GM23338 (cell line): ENCODE measurements at regions not wholly inside any gene's neighbourhood (a gene's known extent, or its start where the extent isn't known, plus 50 kb on each side); places are given as distances from the start of the nearest gene placed in this dataset.

Experiments
- ATAC-seq: fragments of 200-7000 bp; cut with Tn5 transposase; 3 replicates; pipeline ENCODE4 v1.9.1; 2020
- DNase-seq: peaks from one replicate; pipeline ENCODE4 v3.0.0-alpha.2; 2015; ENCODE audit warnings: low spot score
- H2AFZ ChIP-seq: fragments of 200-600 bp; sonication (generic); 2 replicates; pipeline ENCODE4 v1.8.0; 2016; ENCODE audit warnings: antibody characterized with exemption, mild to moderate bottlenecking, moderate library complexity
- H3F3A ChIP-seq: fragments of 200-600 bp; sonication (generic); replicated peaks from 2 replicates; pipeline ENCODE4 v1.8.0; 2017; ENCODE audit warnings: antibody characterized with exemption, mixed run types, low read depth
- H3K27ac ChIP-seq: fragments of 200-600 bp; sonication (generic); 2 replicates; pipeline ENCODE4 v1.6.1; 2016; ENCODE audit warnings: low read depth
- H3K27me3 ChIP-seq: fragments of 200-600 bp; sonication (generic); 2 replicates; pipeline ENCODE4 v1.8.0; 2016; ENCODE audit warnings: mild to moderate bottlenecking, mixed run types, moderate library complexity; ENCODE audit not compliant: insufficient read depth
- H3K36me3 ChIP-seq: fragments of 200-600 bp; sonication (generic); 2 replicates; pipeline ENCODE4 v1.8.0; 2016; ENCODE audit warnings: mild to moderate bottlenecking; ENCODE audit not compliant: insufficient read depth
- H3K4me1 ChIP-seq: fragments of 200-600 bp; sonication (generic); 2 replicates; pipeline ENCODE4 v1.8.0; 2016; ENCODE audit warnings: mild to moderate bottlenecking, moderate library complexity; ENCODE audit not compliant: insufficient read depth
- H3K4me2 ChIP-seq: fragments of 200-600 bp; sonication (generic); 2 replicates; pipeline ENCODE4 v1.7.1; 2017; ENCODE audit warnings: mixed run types
- H3K4me3 ChIP-seq: fragments of 200-600 bp; sonication (generic); 2 replicates; pipeline ENCODE4 v1.6.1; 2016; ENCODE audit warnings: mixed run types
- H3K79me2 ChIP-seq: fragments of 200-600 bp; sonication (generic); replicated peaks from 2 replicates; pipeline ENCODE4 v1.8.0; 2017; ENCODE audit warnings: mild to moderate bottlenecking; ENCODE audit not compliant: insufficient read depth
- H3K9me2 ChIP-seq: fragments of 200-600 bp; sonication (generic); 2 replicates; pipeline ENCODE4 v1.8.0; 2017; ENCODE audit not compliant: insufficient read depth
- H4K20me1 ChIP-seq: fragments of 200-600 bp; sonication (generic); replicated peaks from 2 replicates; pipeline ENCODE4 v1.8.0; 2017; ENCODE audit warnings: mild to moderate bottlenecking; ENCODE audit not compliant: insufficient read depth
- H3K27ac Mint-ChIP-seq: 2 replicates; pipeline ENCODE4 v1.8.0; 2020; ENCODE audit warnings: inconsistent platforms, mild to moderate bottlenecking, moderate library complexity, mixed read lengths
- H3K27me3 Mint-ChIP-seq: 3 replicates; pipeline ENCODE4 v1.8.0; 2022; ENCODE audit warnings: low read depth, mild to moderate bottlenecking, moderate library complexity, mixed read lengths, inconsistent platforms; ENCODE audit not compliant: insufficient read depth, poor library complexity
- H3K36me3 Mint-ChIP-seq: 3 replicates; pipeline ENCODE4 v1.8.0; 2021; ENCODE audit warnings: low read depth, mild to moderate bottlenecking, inconsistent platforms, moderate library complexity, mixed read lengths
- H3K4me1 Mint-ChIP-seq: 3 replicates; pipeline ENCODE4 v1.8.0; 2020; ENCODE audit warnings: mild to moderate bottlenecking, inconsistent platforms, mixed read lengths
- H3K4me3 Mint-ChIP-seq: 3 replicates; pipeline ENCODE4 v1.8.0; 2021; ENCODE audit warnings: moderate library complexity, mild to moderate bottlenecking, inconsistent platforms, mixed read lengths
- H3K9me3 Mint-ChIP-seq: 3 replicates; pipeline ENCODE4 v1.8.0; 2020; ENCODE audit warnings: moderate library complexity, mild to moderate bottlenecking, inconsistent platforms, mixed read lengths
- CTCF ChIP-seq, 2 experiments: fragments of 200-600 bp in 1 of 2; sonication (generic) in 1 of 2; conservative IDR thresholded peaks; 2 replicates each; pipeline versions ENCODE4 v1.5.1 to v1.6.1; 2016 to 2017; ENCODE audit warnings: antibody characterized with exemption in 2 of 2, low read depth in 2 of 2, mild to moderate bottlenecking in 2 of 2, moderate library complexity in 1 of 2
- ETS1 ChIP-seq: IDR thresholded peaks from 2 replicates; pipeline ENCODE4 v1.6.1; 2016; ENCODE audit warnings: antibody characterized with exemption
- EZH2 ChIP-seq: fragments of 200-600 bp; sonication (generic); IDR thresholded peaks from one replicate; pipeline ENCODE4 v1.8.0; 2017; ENCODE audit warnings: antibody characterized with exemption, mild to moderate bottlenecking, low read depth; ENCODE audit not compliant: unreplicated experiment
- EZH2phosphoT487 ChIP-seq: fragments of 200-600 bp; sonication (generic); IDR thresholded peaks from one replicate; pipeline ENCODE4 v1.8.1; 2018; ENCODE audit warnings: antibody characterized with exemption; ENCODE audit not compliant: unreplicated experiment
- JUNB ChIP-seq: IDR thresholded peaks from one replicate; pipeline ENCODE4 v1.6.1; 2016; ENCODE audit warnings: antibody characterized with exemption; ENCODE audit not compliant: unreplicated experiment
- NANOG ChIP-seq: IDR thresholded peaks from 2 replicates; pipeline ENCODE4 v1.6.1; 2016; ENCODE audit warnings: antibody characterized with exemption, borderline replicate concordance
- POLR2AphosphoS5 ChIP-seq: IDR thresholded peaks from 2 replicates; pipeline ENCODE4 v1.6.1; 2016; ENCODE audit warnings: antibody characterized with exemption, low read depth
- REST ChIP-seq: IDR thresholded peaks from one replicate; pipeline ENCODE4 v1.6.1; 2018; ENCODE audit warnings: antibody characterized with exemption; ENCODE audit not compliant: unreplicated experiment
- STAT1 ChIP-seq: IDR thresholded peaks from one replicate; pipeline ENCODE4 v1.6.1; 2016; ENCODE audit warnings: antibody characterized with exemption; ENCODE audit not compliant: unreplicated experiment
- ZNF331 ChIP-seq: fragments of 250-450 bp; sonication (Bioruptor Pico); IDR thresholded peaks from 2 replicates; pipeline ENCODE4 v1.5.0; 2020; ENCODE audit warnings: low read depth, mild to moderate bottlenecking, moderate library complexity
- ZNF462 ChIP-seq: fragments of 250-450 bp; sonication (Bioruptor Pico); IDR thresholded peaks from 2 replicates; pipeline ENCODE4 v1.5.0; 2020; ENCODE audit warnings: mild to moderate bottlenecking, moderate library complexity

GRCh38 chr13:28566283-28566682 is 71.4 kb upstream of the FLT1 start (continued):
- TF ChIP-seq NANOG = no peak
- no peak for TF ChIP-seq EZH2phosphoT487
- no peak for TF ChIP-seq ETS1
- TF ChIP-seq ZNF331 (CRISPR knock-in tag) = no peak
- TF ChIP-seq JUNB = no peak
- TF ChIP-seq EZH2 = no peak
- no peak for TF ChIP-seq POLR2AphosphoS5
- no peak for TF ChIP-seq STAT1
- TF ChIP-seq REST = no peak

GRCh38 chr13:28564030-28564429 is 69.1 kb upstream of the FLT1 start:
- H2AFZ ChIP-seq = peak overlapping the region; percentile 72
- no peaks in the 10 kb centered on the region for H3K4me1 ChIP-seq
- no peaks in the 10 kb centered on the region; the same call in 1 of the 3 replicates for H3K9me3 Mint-ChIP-seq
- ATAC-seq = no peak; the same call in 2 of the 3 replicates
- H3K4me3 Mint-ChIP-seq = no peak overlapping the region
- H3K4me1 Mint-ChIP-seq = peaks cover 13% of the 10 kb centered on the region
- no peak overlapping the region for H3K27ac Mint-ChIP-seq
- no peaks in the 10 kb centered on the region for H3K36me3 ChIP-seq
- H3K27ac ChIP-seq = no peak overlapping the region
- peaks cover 8% of the 10 kb centered on the region for H3K27me3 Mint-ChIP-seq
- no peak for DNase-seq
- no peaks in the 10 kb centered on the region; the same call in 2 of the 3 replicates for H3K36me3 Mint-ChIP-seq
- H4K20me1 ChIP-seq = no peaks in the 10 kb centered on the region
- H3K9me2 ChIP-seq = peaks cover 1% of the 10 kb centered on the region
- no peaks in the 10 kb centered on the region for H3K79me2 ChIP-seq
- H3K27me3 ChIP-seq = no peaks in the 10 kb centered on the region
- H3F3A ChIP-seq = no peaks in the 10 kb centered on the region
- H3K4me3 ChIP-seq = no peak overlapping the region
- H3K4me2 ChIP-seq = no peak overlapping the region
- TF ChIP-seq ZNF331 (CRISPR knock-in tag) (no peak), EZH2phosphoT487 (no peak), ZNF462 (CRISPR knock-in tag) (no peak), CTCF (conservative IDR thresholded peaks at IDR 0.05; ENCODE audit: low read depth in 2 of 2) (no peak)
